ENCODE measurements at regions not wholly inside any gene's neighbourhood (a gene's known extent, or its start where the extent isn't known, plus 50 kb on each side); places are given as distances from the start of the nearest gene placed in this dataset.

GRCh38 chr9:88684046-88684445 is 149.1 kb downstream of the NXNL2 start:
- Histone ChIP-seq H2BK5ac (ENCODE audit: insufficient read length, low read length) (no peak overlapping the region), H3K79me1 (ENCODE audit: insufficient read depth, low read depth, low read length, poor library complexity, severe bottlenecking) (no peaks in the 10 kb centered on the region), H3K56ac (ENCODE audit: insufficient read length, low read depth, low read length) (no peak overlapping the region), H2BK12ac (ENCODE audit: insufficient read length, low read depth, low read length) (no peak overlapping the region), H3K4me1 (ENCODE audit: insufficient read depth, low read length) (no peaks in the 10 kb centered on the region), H4K5ac (ENCODE audit: insufficient read length, low read depth, low read length) (no peak overlapping the region), H3K27ac (ENCODE audit: insufficient read length, low read depth, low read length) (no peak overlapping the region), H3T11ph (ENCODE audit: low read length) (no peak overlapping the region), H3K18ac (ENCODE audit: insufficient read length, low read depth, low read length) (no peak overlapping the region), H2BK20ac (ENCODE audit: low read depth, low read length, poor library complexity, severe bottlenecking) (no peak overlapping the region), H3K4ac (ENCODE audit: low read depth, low read length) (no peak overlapping the region), H3K9ac (ENCODE audit: extremely low read depth, insufficient read length, low read length) (no peak overlapping the region), H4K91ac (ENCODE audit: insufficient read length, low read depth, low read length) (no peak overlapping the region), H2AFZ (ENCODE audit: low read length) (no peak overlapping the region), H3K23me2 (ENCODE audit: insufficient read length, low read depth, low read length, poor library complexity, severe bottlenecking) (no peaks in the 10 kb centered on the region), H3K4me2 (ENCODE audit: insufficient read depth, insufficient read length, low read length) (no peak overlapping the region), H3K23ac (ENCODE audit: insufficient read length, low read depth, low read length) (no peak overlapping the region), H3K9me3 (ENCODE audit: control insufficient read depth, low read depth, low read length) (no peaks in the 10 kb centered on the region), H3K14ac (ENCODE audit: insufficient read depth, low read length) (no peak overlapping the region), H4K8ac (replicated peaks; ENCODE audit: insufficient read length, low read depth, low read length) (no peak overlapping the region), H3K79me2 (ENCODE audit: insufficient read depth, low read length) (no peaks in the 10 kb centered on the region; the same call in 1 of the 2 replicates), H2AK5ac (ENCODE audit: insufficient read length, low read length) (no peak overlapping the region), H2BK120ac (ENCODE audit: low read depth, low read length, poor library complexity, severe bottlenecking) (no peak overlapping the region), H2BK15ac (ENCODE audit: low read depth, low read length) (no peak overlapping the region), H4K20me1 (ENCODE audit: control insufficient read depth, insufficient read depth, insufficient read length) (no peaks in the 10 kb centered on the region), H3K27me3 (ENCODE audit: insufficient read depth, low read length) (no peaks in the 10 kb centered on the region; the same call in 1 of the 2 replicates)
- Mint-ChIP-seq H3K27ac (no peak overlapping the region), H3K9me3 (peaks cover 2 to 6% of the 10 kb centered on the region in 2 experiments; a peak in 4 of 5 replicates), H3K36me3 (ENCODE audit: insufficient read depth in 1 of 3, low read depth in 3 of 3) (peaks cover 0 to 2% (median 0%) of the 10 kb centered on the region in 3 experiments; a peak in 3 of 7 replicates), H3K27me3 (ENCODE audit: low read depth) (no peaks in the 10 kb centered on the region), H3K4me1 (no peaks in the 10 kb centered on the region), H3K4me3 (no peak overlapping the region)
- no CpG with 5 or more reads among the region's 8 CpGs for WGBS (ENCODE audit: extremely low coverage, insufficient read length, low lambda C conversion rate)
- no peak for TF ChIP-seq CTCF (conservative IDR thresholded peaks at IDR 0.05)
- no peak for DNase-seq

Data from H9 (cell line).